GM21390 (cell line): ENCODE measurements at regions not wholly inside any gene's neighbourhood (a gene's known extent, or its start where the extent isn't known, plus 50 kb on each side); places are given as distances from the start of the nearest gene placed in this dataset.
"Not testable (repeated sequence)": the region's sequence is repeated elsewhere in the genome, so short reads cannot be mapped to it uniquely, and the experiment has no call there.

Experiments used
- ATAC-seq: cut with Tn5 transposase; IDR thresholded peaks from one replicate; pipeline ENCODE4 v1.9.1; 2021; ENCODE audit not compliant: unreplicated experiment

GRCh38 chr17:31629696-31630470 lies 229.2 kb downstream of the COPRS start:
- ATAC-seq: no peak

- ATAC-seq: no peak
Measured at GRCh38 chr17:31627960-31628359, 231.1 kb downstream of the COPRS start.

- ATAC-seq: no peak
Measured at GRCh38 chr17:31623990-31624389, 232.5 kb downstream of the RAB11FIP4 start.

- ATAC-seq: no peak
Measured at GRCh38 chr17:31622500-31622899, 231.0 kb downstream of the RAB11FIP4 start.

- no peak for ATAC-seq
Measured at GRCh38 chr17:31621566-31621965, 230.1 kb downstream of the RAB11FIP4 start.

GRCh38 chr17:31611053-31611452 lies 219.6 kb downstream of the RAB11FIP4 start:
- not testable (repeated sequence) for ATAC-seq

- no peak for ATAC-seq
Measured at GRCh38 chr17:31609996-31610910, 218.8 kb downstream of the RAB11FIP4 start.

GRCh38 chr17:31609331-31609730 lies 217.9 kb downstream of the RAB11FIP4 start:
- ATAC-seq: no peak

GRCh38 chr17:31608659-31609254 lies 217.3 kb downstream of the RAB11FIP4 start:
- ATAC-seq: no peak

GRCh38 chr17:31605761-31606160 lies 214.3 kb downstream of the RAB11FIP4 start:
- ATAC-seq: no peak

- ATAC-seq: no peak
Measured at GRCh38 chr17:31604936-31605335, 213.5 kb downstream of the RAB11FIP4 start.

- not testable (repeated sequence) for ATAC-seq
Measured at GRCh38 chr17:31600144-31600543, 208.7 kb downstream of the RAB11FIP4 start.

- ATAC-seq: no peak
Measured at GRCh38 chr17:31598921-31599571, 207.6 kb downstream of the RAB11FIP4 start.

- no peak for ATAC-seq
Measured at GRCh38 chr17:31598399-31598782, 206.9 kb downstream of the RAB11FIP4 start.

GRCh38 chr17:31597646-31598398 lies 206.3 kb downstream of the RAB11FIP4 start:
- no peak for ATAC-seq

GRCh38 chr17:31596382-31597323 lies 205.2 kb downstream of the RAB11FIP4 start:
- ATAC-seq: peak; percentile 49

- no peak for ATAC-seq
Measured at GRCh38 chr17:31595666-31596381, 204.3 kb downstream of the RAB11FIP4 start.

GRCh38 chr17:31595076-31595475 lies 203.6 kb downstream of the RAB11FIP4 start:
- ATAC-seq: no peak

- ATAC-seq: no peak
Measured at GRCh38 chr17:31594416-31594815, 202.9 kb downstream of the RAB11FIP4 start.
